Karpas-422 (cell line): ENCODE measurements at regions not wholly inside any gene's neighbourhood (a gene's known extent, or its start where the extent isn't known, plus 50 kb on each side); places are given as distances from the start of the nearest gene placed in this dataset.

Experiments
- DNase-seq: peaks from one replicate; pipeline ENCODE4 v3.0.0-alpha.2; 2015
- H2AFZ ChIP-seq: fragments of 200-600 bp; sonication (generic); 2 replicates; pipeline ENCODE4 v1.6.1; 2014; ENCODE audit warnings: antibody characterized with exemption, low read length, mixed read lengths
- H3K27ac ChIP-seq: fragments of 200-600 bp; sonication (generic); 2 replicates; pipeline ENCODE4 v1.5.1; 2014; ENCODE audit warnings: mild to moderate bottlenecking, low read length, moderate library complexity
- H3K27me3 ChIP-seq: fragments of 200-600 bp; sonication (generic); 2 replicates; pipeline ENCODE4 v1.6.1; 2014; ENCODE audit warnings: low read length, mixed read lengths
- H3K36me3 ChIP-seq: fragments of 200-600 bp; sonication (generic); 2 replicates; pipeline ENCODE4 v1.6.1; 2014; ENCODE audit warnings: low read length, mixed read lengths; ENCODE audit not compliant: insufficient read depth
- H3K4me1 ChIP-seq: fragments of 200-600 bp; sonication (generic); 2 replicates; pipeline ENCODE4 v1.6.1; 2014; ENCODE audit warnings: mild to moderate bottlenecking, low read length, mixed read lengths
- H3K4me2 ChIP-seq: fragments of 200-600 bp; sonication (generic); 2 replicates; pipeline ENCODE4 v1.6.1; 2014; ENCODE audit warnings: low read length, low read depth, mild to moderate bottlenecking; ENCODE audit not compliant: poor library complexity, severe bottlenecking
- H3K4me3 ChIP-seq: fragments of 200-600 bp; sonication (generic); 2 replicates; pipeline ENCODE4 v1.5.1; 2014; ENCODE audit warnings: mild to moderate bottlenecking, antibody characterized with exemption, low read length, mixed read lengths
- H3K79me2 ChIP-seq: fragments of 200-600 bp; sonication (generic); 2 replicates; pipeline ENCODE4 v1.6.1; 2014; ENCODE audit warnings: mild to moderate bottlenecking, low read length, mixed read lengths
- H3K9ac ChIP-seq: fragments of 200-600 bp; sonication (generic); 2 replicates; pipeline ENCODE4 v1.6.0; 2014; ENCODE audit warnings: low read length
- H3K9me2 ChIP-seq: fragments of 200-600 bp; sonication (generic), shearing (Covaris generic); replicated peaks from 2 replicates; pipeline ENCODE4 v1.6.0; 2014; ENCODE audit warnings: mild to moderate bottlenecking, low read length, moderate library complexity; ENCODE audit not compliant: insufficient read depth
- H3K9me3 ChIP-seq: fragments of 300-700, 200-600 bp; sonication (generic); 2 replicates; pipeline ENCODE4 v1.6.1; 2014; ENCODE audit warnings: low read length, mixed read lengths
- H4K20me1 ChIP-seq: fragments of 200-600 bp; sonication (generic); 2 replicates; pipeline ENCODE4 v1.6.1; 2014; ENCODE audit warnings: mild to moderate bottlenecking, antibody characterized with exemption, low read length, low read depth; ENCODE audit not compliant: insufficient read depth

GRCh38 chr14:101068313-101069227, 165.0 kb upstream of the RTL1 start:
- H3K36me3 ChIP-seq, result no peaks in the 10 kb centered on the region
- H4K20me1 ChIP-seq, result no peaks in the 10 kb centered on the region

DNA sequence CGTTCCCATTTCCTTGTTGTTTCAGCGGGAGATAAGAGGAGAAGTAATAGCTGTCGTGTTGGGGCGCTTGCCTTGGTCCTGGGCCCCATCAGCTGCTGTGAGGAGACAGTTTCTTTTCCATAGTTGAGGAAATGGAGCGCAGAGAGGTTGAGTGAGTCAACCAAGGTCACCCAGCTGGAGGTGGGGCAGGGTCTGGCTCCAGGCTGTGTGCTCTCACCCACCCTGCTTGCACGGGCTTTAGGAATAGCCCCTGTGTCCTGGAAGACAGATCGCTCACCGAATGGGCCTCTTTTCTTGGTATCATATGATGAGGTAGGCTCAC, 165.7 kb upstream of the RTL1 start:
- H3K9ac ChIP-seq, result no peak overlapping the region
- H3K79me2 ChIP-seq, result no peaks in the 10 kb centered on the region
- H2AFZ ChIP-seq, result no peak overlapping the region
- no peak overlapping the region for H3K4me3 ChIP-seq
- no peaks in the 10 kb centered on the region for H3K9me3 ChIP-seq
- H3K9me2 ChIP-seq, result no peaks in the 10 kb centered on the region
- DNase-seq, result no peak
- H3K27ac ChIP-seq, result no peak overlapping the region
- H3K27me3 ChIP-seq, result no peaks in the 10 kb centered on the region
- H4K20me1 ChIP-seq, result no peaks in the 10 kb centered on the region
- H3K36me3 ChIP-seq, result no peaks in the 10 kb centered on the region
- H3K4me1 ChIP-seq, result peaks cover 13% of the 10 kb centered on the region
- no peak overlapping the region for H3K4me2 ChIP-seq

More at GRCh38 chr14:101068313-101069227, 165.0 kb upstream of the RTL1 start:
- H3K9me3 ChIP-seq, result no peaks in the 10 kb centered on the region
- H3K4me3 ChIP-seq, result no peak overlapping the region
- no peak for DNase-seq
- H2AFZ ChIP-seq, result no peak overlapping the region
- H3K4me1 ChIP-seq, result peaks cover 8% of the 10 kb centered on the region
- H3K27me3 ChIP-seq, result no peaks in the 10 kb centered on the region
- no peaks in the 10 kb centered on the region for H3K79me2 ChIP-seq
- H3K9ac ChIP-seq, result no peak overlapping the region
- H3K27ac ChIP-seq, result no peak overlapping the region
- no peaks in the 10 kb centered on the region for H3K9me2 ChIP-seq
- H3K4me2 ChIP-seq, result no peak overlapping the region

- Histone ChIP-seq H4K20me1 (no peaks in the 10 kb centered on the region), H3K79me2 (no peaks in the 10 kb centered on the region), H3K9ac (no peak overlapping the region), H3K4me2 (no peak overlapping the region), H3K9me2 (no peaks in the 10 kb centered on the region), H3K27me3 (no peaks in the 10 kb centered on the region), H3K36me3 (no peaks in the 10 kb centered on the region), H3K4me1 (peaks cover 14% of the 10 kb centered on the region), H2AFZ (no peak overlapping the region), H3K27ac (no peak overlapping the region), H3K9me3 (no peaks in the 10 kb centered on the region), H3K4me3 (no peak overlapping the region)
- DNase-seq, result peak; percentile 28
Measured at GRCh38 chr14:101069666-101070362, 166.3 kb upstream of the RTL1 start.

GRCh38 chr14:101070540-101071492, 167.3 kb upstream of the RTL1 start:
- H2AFZ ChIP-seq, result no peak overlapping the region
- no peaks in the 10 kb centered on the region for H3K9me3 ChIP-seq

GRCh38 chr14:101071493-101071906, 168.0 kb upstream of the RTL1 start:
- H2AFZ ChIP-seq, result no peak overlapping the region
- no peaks in the 10 kb centered on the region for H3K79me2 ChIP-seq
- no peaks in the 10 kb centered on the region for H3K27me3 ChIP-seq
- no peak overlapping the region for H3K4me3 ChIP-seq
- H3K9me2 ChIP-seq, result no peaks in the 10 kb centered on the region
- H3K9ac ChIP-seq, result no peak overlapping the region
- H4K20me1 ChIP-seq, result no peaks in the 10 kb centered on the region
- H3K9me3 ChIP-seq, result no peaks in the 10 kb centered on the region
- peaks cover 22% of the 10 kb centered on the region for H3K4me1 ChIP-seq
- no peak overlapping the region for H3K4me2 ChIP-seq
- no peak overlapping the region for H3K27ac ChIP-seq
- DNase-seq, result peak; percentile 37
- H3K36me3 ChIP-seq, result no peaks in the 10 kb centered on the region

More at GRCh38 chr14:101070540-101071492, 167.3 kb upstream of the RTL1 start:
- peaks cover 22% of the 10 kb centered on the region for H3K4me1 ChIP-seq
- no peak overlapping the region for H3K9ac ChIP-seq
- no peaks in the 10 kb centered on the region for H3K36me3 ChIP-seq
- H3K9me2 ChIP-seq, result no peaks in the 10 kb centered on the region
- H3K4me2 ChIP-seq, result no peak overlapping the region
- no peaks in the 10 kb centered on the region for H3K79me2 ChIP-seq
- no peaks in the 10 kb centered on the region for H3K27me3 ChIP-seq
- no peaks in the 10 kb centered on the region for H4K20me1 ChIP-seq
- no peak overlapping the region for H3K27ac ChIP-seq
- H3K4me3 ChIP-seq, result no peak overlapping the region
- DNase-seq, result no peak

DNA sequence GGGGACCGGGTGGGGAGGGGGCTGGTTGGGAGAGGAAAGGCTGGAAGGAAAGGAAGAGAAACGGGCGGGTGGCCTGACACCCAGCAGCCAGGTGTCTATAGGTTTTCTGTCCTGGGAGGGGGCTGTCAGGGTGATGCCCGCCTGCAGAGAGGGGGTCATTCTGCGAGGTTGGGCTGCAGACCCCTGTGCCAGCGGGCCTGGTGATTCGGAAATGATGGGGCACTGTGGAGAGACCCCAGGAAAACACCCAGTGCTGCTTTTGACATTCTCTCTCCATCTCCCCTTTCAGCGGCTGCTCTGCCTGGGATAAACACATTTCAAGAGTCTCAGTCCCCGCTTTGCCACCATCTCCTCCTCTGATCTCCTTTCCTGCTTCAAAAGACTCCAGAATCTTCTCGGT, 168.5 kb upstream of the RTL1 start:
- Histone ChIP-seq H3K79me2 (no peaks in the 10 kb centered on the region), H3K9ac (no peak overlapping the region), H3K9me2 (no peaks in the 10 kb centered on the region), H3K4me2 (no peak overlapping the region), H3K4me3 (no peak overlapping the region), H3K4me1 (peaks cover 22% of the 10 kb centered on the region), H3K27ac (no peak overlapping the region), H4K20me1 (no peaks in the 10 kb centered on the region), H3K36me3 (no peaks in the 10 kb centered on the region), H3K27me3 (no peaks in the 10 kb centered on the region), H3K9me3 (no peaks in the 10 kb centered on the region), H2AFZ (no peak overlapping the region)
- DNase-seq, result peak; percentile 45

DNA sequence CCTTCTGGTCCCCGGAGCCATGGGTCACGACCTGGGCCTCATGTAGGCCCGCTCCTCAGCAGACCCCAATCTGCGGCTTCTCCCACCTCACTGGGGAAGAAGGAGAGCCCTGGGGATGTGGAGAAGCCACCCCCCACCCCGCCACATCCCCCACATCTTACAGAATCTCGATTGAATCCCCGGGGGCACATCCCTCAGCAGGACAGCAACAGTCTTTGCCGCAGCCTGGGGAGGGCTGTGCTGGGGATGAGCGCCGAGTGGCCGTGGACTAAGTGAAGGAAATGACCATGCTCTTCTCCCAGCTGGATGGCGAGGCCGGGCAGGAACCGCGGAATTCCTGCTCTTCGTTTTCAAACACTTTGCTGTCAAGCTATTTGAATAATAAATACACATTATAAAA, 169.0 kb upstream of the RTL1 start:
- peak; percentile 31 for DNase-seq
- no peak overlapping the region for H3K9ac ChIP-seq
- H3K4me1 ChIP-seq, result peaks cover 22% of the 10 kb centered on the region
- no peaks in the 10 kb centered on the region for H3K27me3 ChIP-seq
- H3K27ac ChIP-seq, result no peak overlapping the region
- no peaks in the 10 kb centered on the region for H3K36me3 ChIP-seq
- H2AFZ ChIP-seq, result no peak overlapping the region
- no peak overlapping the region for H3K4me3 ChIP-seq
- no peaks in the 10 kb centered on the region for H3K79me2 ChIP-seq
- no peaks in the 10 kb centered on the region for H4K20me1 ChIP-seq
- no peaks in the 10 kb centered on the region for H3K9me2 ChIP-seq
- no peak overlapping the region for H3K4me2 ChIP-seq
- no peaks in the 10 kb centered on the region for H3K9me3 ChIP-seq
